ENCODE measurements at regions not wholly inside any gene's neighbourhood (a gene's known extent, or its start where the extent isn't known, plus 50 kb on each side); places are given as distances from the start of the nearest gene placed in this dataset.

GRCh38 chr1:238324211-238324864 lies 433.6 kb upstream of the ZP4 start (continued):
- TF ChIP-seq, protein P1, sequence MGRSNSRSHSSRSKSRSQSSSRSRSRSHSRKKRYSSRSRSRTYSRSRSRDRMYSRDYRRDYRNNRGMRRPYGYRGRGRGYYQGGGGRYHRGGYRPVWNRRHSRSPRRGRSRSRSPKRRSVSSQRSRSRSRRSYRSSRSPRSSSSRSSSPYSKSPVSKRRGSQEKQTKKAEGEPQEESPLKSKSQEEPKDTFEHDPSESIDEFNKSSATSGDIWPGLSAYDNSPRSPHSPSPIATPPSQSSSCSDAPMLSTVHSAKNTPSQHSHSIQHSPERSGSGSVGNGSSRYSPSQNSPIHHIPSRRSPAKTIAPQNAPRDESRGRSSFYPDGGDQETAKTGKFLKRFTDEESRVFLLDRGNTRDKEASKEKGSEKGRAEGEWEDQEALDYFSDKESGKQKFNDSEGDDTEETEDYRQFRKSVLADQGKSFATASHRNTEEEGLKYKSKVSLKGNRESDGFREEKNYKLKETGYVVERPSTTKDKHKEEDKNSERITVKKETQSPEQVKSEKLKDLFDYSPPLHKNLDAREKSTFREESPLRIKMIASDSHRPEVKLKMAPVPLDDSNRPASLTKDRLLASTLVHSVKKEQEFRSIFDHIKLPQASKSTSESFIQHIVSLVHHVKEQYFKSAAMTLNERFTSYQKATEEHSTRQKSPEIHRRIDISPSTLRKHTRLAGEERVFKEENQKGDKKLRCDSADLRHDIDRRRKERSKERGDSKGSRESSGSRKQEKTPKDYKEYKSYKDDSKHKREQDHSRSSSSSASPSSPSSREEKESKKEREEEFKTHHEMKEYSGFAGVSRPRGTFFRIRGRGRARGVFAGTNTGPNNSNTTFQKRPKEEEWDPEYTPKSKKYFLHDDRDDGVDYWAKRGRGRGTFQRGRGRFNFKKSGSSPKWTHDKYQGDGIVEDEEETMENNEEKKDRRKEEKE (IDR thresholded peaks at IDR 0.05): no peak
- TF ChIP-seq MATR3 (CRISPR knock-in tag; IDR thresholded peaks at IDR 0.05) (no peak), ZSCAN25 (CRISPR knock-in tag; IDR thresholded peaks at IDR 0.05) (no peak)

GRCh38 chr1:238323490-238323889 lies 432.8 kb upstream of the ZP4 start:
- H3K79me2 ChIP-seq (ENCODE audit: insufficient read depth, low read length): no peaks in the 10 kb centered on the region
- H3K36me3 ChIP-seq (replicated peaks in 1 of 2; ENCODE audit: control insufficient read depth in 1 of 2, insufficient read depth in 2 of 2, low read length in 2 of 2): no peaks in the 10 kb centered on the region
- no peak overlapping the region for H3K4me3 ChIP-seq (replicated peaks in 1 of 3; ENCODE audit: insufficient read depth in 1 of 3, low read depth in 2 of 3, low read length in 3 of 3)
- no peak for DNase-seq (ENCODE audit: low spot score)
- no peak overlapping the region for H3K4me2 ChIP-seq (ENCODE audit: low read depth, low read length)
- no peaks in the 10 kb centered on the region for H4K20me1 ChIP-seq (ENCODE audit: insufficient read depth, low read length)
- ChIA-PET CTCF (ENCODE audit: low intra/inter-chr PET ratio, low total read pairs) (no interaction called here), POLR2A (no interaction called here)
- H3K27ac ChIP-seq (ENCODE audit: extremely low read length, insufficient read depth, low read length): no peak overlapping the region
- ATAC-seq: no peak
- H3K4me1 ChIP-seq (ENCODE audit: insufficient read depth, low read length): no peaks in the 10 kb centered on the region
- 68% methylated on average over 3 of the region's 3 CpGs for WGBS (ENCODE audit: low lambda C conversion rate)
- TF ChIP-seq CREM (IDR thresholded peaks at IDR 0.05) (no peak), CREM (CRISPR knock-in tag; IDR thresholded peaks at IDR 0.05) (no peak), CEBPB (IDR thresholded peaks at IDR 0.05; ENCODE audit: borderline replicate concordance, low read depth, low read length) (peak; percentile 72; the same call in 1 of the 2 replicates)
- intact Hi-C loops (cut with micrococcal nuclease; ENCODE audit: unreplicated experiment) (no loop called here), in situ Hi-C loops (cut with HindIII; ENCODE audit: extremely low pct_ligation_motif_present, low pct_unique_long_range_greater_than_20kb) (no loop called here)
- no peak overlapping the region for H3K9ac ChIP-seq (ENCODE audit: insufficient read depth, low read depth, low read length)
- H3K27me3 ChIP-seq (ENCODE audit: control insufficient read depth in 1 of 2, insufficient read depth in 2 of 2, low read length in 2 of 2): no peaks in the 10 kb centered on the region
- BruUV-seq (replicated peaks): no TSS peak
- H2AFZ ChIP-seq (ENCODE audit: low read length): no peak overlapping the region
- FAIRE-seq: no peak
- H3K9me3 ChIP-seq (ENCODE audit: low read length): peaks cover 92% of the 10 kb centered on the region
